HTR-8/SVneo (cell line): ENCODE measurements at regions not wholly inside any gene's neighbourhood (a gene's known extent, or its start where the extent isn't known, plus 50 kb on each side); places are given as distances from the start of the nearest gene placed in this dataset.

Experiments
- DNase-seq: peaks from one replicate; pipeline ENCODE4 v3.0.0; 2011; ENCODE audit warnings: low spot score, mixed read lengths; ENCODE audit not compliant: insufficient read length
- FAIRE-seq: peaks from 2 replicates; lab custom pipeline; 2011; peaks lifted over from hg19 to GRCh38; lab: Jason Lieb, UNC

- DNase-seq (no peak), FAIRE-seq (no peak)
Measured at GRCh38 chr16:54540525-54541180, 254.1 kb upstream of the IRX3 start.

GRCh38 chr16:54538276-54538675 is 251.7 kb upstream of the IRX3 start:
- no peak for FAIRE-seq
- DNase-seq: no peak

- no peak for DNase-seq
- FAIRE-seq: no peak
Measured at GRCh38 chr16:54533856-54534490, 247.4 kb upstream of the IRX3 start.

GRCh38 chr16:54526916-54527315 is 240.3 kb upstream of the IRX3 start:
- FAIRE-seq (no peak), DNase-seq (no peak)

GRCh38 chr16:54526087-54526486 is 239.5 kb upstream of the IRX3 start:
- DNase-seq (no peak), FAIRE-seq (no peak)

- no peak for FAIRE-seq
- no peak for DNase-seq
Measured at GRCh38 chr16:54525104-54525503, 238.5 kb upstream of the IRX3 start.

- FAIRE-seq: no peak
Measured at GRCh38 chr16:54522584-54522983, 236.0 kb upstream of the IRX3 start.

GRCh38 chr16:54521327-54521726 is 234.7 kb upstream of the IRX3 start:
- no peak for FAIRE-seq

More at GRCh38 chr16:54522584-54522983, 236.0 kb upstream of the IRX3 start:
- DNase-seq: no peak

GRCh38 chr16:54519161-54519695 is 232.6 kb upstream of the IRX3 start:
- FAIRE-seq (no peak), DNase-seq (no peak)

More at GRCh38 chr16:54521327-54521726, 234.7 kb upstream of the IRX3 start:
- DNase-seq: no peak

- DNase-seq (no peak), FAIRE-seq (no peak)
Measured at GRCh38 chr16:54517181-54517580, 230.6 kb upstream of the IRX3 start.

- DNase-seq (no peak), FAIRE-seq (no peak)
Measured at GRCh38 chr16:54512467-54512995, 225.9 kb upstream of the IRX3 start.

- FAIRE-seq (no peak), DNase-seq (no peak)
Measured at GRCh38 chr16:54511222-54511731, 224.7 kb upstream of the IRX3 start.

- no peak for FAIRE-seq
- DNase-seq: no peak
Measured at GRCh38 chr16:54510685-54511221, 224.2 kb upstream of the IRX3 start.

- DNase-seq: no peak
Measured at GRCh38 chr16:54509456-54509855, 222.9 kb upstream of the IRX3 start.

GRCh38 chr16:54508351-54508750 is 221.8 kb upstream of the IRX3 start:
- DNase-seq: no peak
- no peak for FAIRE-seq

More at GRCh38 chr16:54509456-54509855, 222.9 kb upstream of the IRX3 start:
- FAIRE-seq: no peak

- FAIRE-seq: no peak
- no peak for DNase-seq
Measured at GRCh38 chr16:54506741-54507500, 220.3 kb upstream of the IRX3 start.

- no peak for DNase-seq
- FAIRE-seq: no peak
Measured at GRCh38 chr16:54506214-54506580, 219.6 kb upstream of the IRX3 start.

- DNase-seq: no peak
- no peak for FAIRE-seq
Measured at GRCh38 chr16:54505549-54506213, 219.1 kb upstream of the IRX3 start.

GRCh38 chr16:54504372-54504771 is 217.8 kb upstream of the IRX3 start:
- FAIRE-seq (no peak), DNase-seq (no peak)

GRCh38 chr16:54503856-54504219 is 217.3 kb upstream of the IRX3 start:
- FAIRE-seq: no peak
- no peak for DNase-seq
